T-cell (primary cell): ENCODE measurements at regions not wholly inside any gene's neighbourhood (a gene's known extent, or its start where the extent isn't known, plus 50 kb on each side); places are given as distances from the start of the nearest gene placed in this dataset.
"Not testable (repeated sequence)": the region's sequence is repeated elsewhere in the genome, so short reads cannot be mapped to it uniquely, and the experiment has no call there.

Source experiments
- ATAC-seq, 4 experiments: fragments of 200-7000 bp in 3 of 4; fragments of 150-1000 bp in 1 of 4; cut with Tn5 transposase; replicated peaks in 1 of 4; 1 replicate in 3 of 4; 2 replicates in 1 of 4; pipeline ENCODE4 v1.10.0; 2021; ENCODE audit warnings: moderate library complexity in 3 of 4, mild to moderate bottlenecking in 2 of 4, moderate number of reproducible peaks in 1 of 4
- CTCF ChIA-PET, 2 donors: fragments of 300-600 bp; sonication (Branson Sonifier 250); formaldehyde crosslinking; loops; one replicate each; lab custom pipeline; 2022; ENCODE audit warnings: antibody characterized with exemption in 2 of 2; lab: Charles Lee
- POLR2A ChIA-PET, 2 donors: fragments of 300-600 bp; sonication (Branson Sonifier 250); formaldehyde crosslinking; loops; one replicate each; lab custom pipeline; 2022; ENCODE audit warnings: antibody characterized with exemption in 2 of 2; lab: Charles Lee
- DNase-seq, 35 experiments: peaks; one replicate each; pipeline versions ENCODE4 v3.0.0 to v3.0.0-alpha.2; 2013 to 2023
- H3K27ac ChIP-seq: one replicate; pipeline ENCODE4 v1.5.1; 2013; ENCODE audit warnings: low read length
- H3K27me3 ChIP-seq, 2 experiments: replicated peaks in 1 of 2; 1 replicate in 1 of 2; 2 replicates in 1 of 2; pipeline versions ENCODE4 v1.6.1 to v1.7.0; 2013; ENCODE audit warnings: low read length in 1 of 2, mixed read lengths in 1 of 2; ENCODE audit not compliant: control insufficient read depth in 2 of 2, insufficient read depth in 2 of 2; ENCODE audit errors: extremely low read depth in 1 of 2
- H3K36me3 ChIP-seq, 2 donors: 1 replicate in 1 of 2; 2 replicates in 1 of 2; pipeline versions ENCODE4 v1.6.1 to v1.7.0; 2013; ENCODE audit warnings: low read length in 1 of 2; ENCODE audit not compliant: control insufficient read depth in 2 of 2, insufficient read depth in 1 of 2; ENCODE audit errors: extremely low read depth in 1 of 2
- H3K4me1 ChIP-seq, 2 experiments: 1 replicate in 1 of 2; 2 replicates in 1 of 2; pipeline versions ENCODE4 v1.6.1 to v1.7.0; 2013; ENCODE audit warnings: low read length in 2 of 2, mixed read lengths in 1 of 2; ENCODE audit not compliant: insufficient read depth in 2 of 2, control insufficient read depth in 1 of 2; ENCODE audit errors: extremely low read depth in 1 of 2
- H3K4me3 ChIP-seq, 2 donors: 1 replicate in 1 of 2; 2 replicates in 1 of 2; pipeline versions ENCODE4 v1.5.1 to v1.7.0; 2013; ENCODE audit warnings: mild to moderate bottlenecking in 2 of 2, low read length in 1 of 2, moderate library complexity in 1 of 2; ENCODE audit not compliant: control insufficient read depth in 1 of 2; ENCODE audit errors: extremely low read depth in 1 of 2
- H3K9me3 ChIP-seq: 2 replicates; pipeline ENCODE4 v1.7.0; 2013
- H3K27ac Mint-ChIP-seq, 2 donors: one replicate each; pipeline ENCODE4 v1.8.0; 2020 to 2021; ENCODE audit warnings: mild to moderate bottlenecking in 2 of 2, mixed read lengths in 2 of 2
- H3K27me3 Mint-ChIP-seq, 2 donors: one replicate each; pipeline ENCODE4 v1.8.0; 2021 to 2022; ENCODE audit warnings: mixed read lengths in 2 of 2
- H3K36me3 Mint-ChIP-seq: one replicate; pipeline ENCODE4 v1.8.0; 2021; ENCODE audit warnings: mixed read lengths
- H3K4me1 Mint-ChIP-seq, 3 donors: one replicate each; pipeline ENCODE4 v1.8.0; 2020 to 2022; ENCODE audit warnings: mixed read lengths in 3 of 3, mild to moderate bottlenecking in 1 of 3
- H3K4me3 Mint-ChIP-seq, 3 donors: one replicate each; pipeline ENCODE4 v1.8.0; 2020 to 2022; ENCODE audit warnings: mild to moderate bottlenecking in 3 of 3, mixed read lengths in 3 of 3, moderate library complexity in 3 of 3
- H3K9me3 Mint-ChIP-seq, 3 donors: one replicate each; pipeline ENCODE4 v1.8.0; 2020 to 2022; ENCODE audit warnings: mixed read lengths in 3 of 3
- WGBS: methylation state at CpG from one replicate; pipeline ENCODE4 v1.1.5; 2013; ENCODE audit warnings: missing lambda C conversion rate; ENCODE audit not compliant: insufficient coverage; 5-methylcytosine and 5-hydroxymethylcytosine counted together

DNA sequence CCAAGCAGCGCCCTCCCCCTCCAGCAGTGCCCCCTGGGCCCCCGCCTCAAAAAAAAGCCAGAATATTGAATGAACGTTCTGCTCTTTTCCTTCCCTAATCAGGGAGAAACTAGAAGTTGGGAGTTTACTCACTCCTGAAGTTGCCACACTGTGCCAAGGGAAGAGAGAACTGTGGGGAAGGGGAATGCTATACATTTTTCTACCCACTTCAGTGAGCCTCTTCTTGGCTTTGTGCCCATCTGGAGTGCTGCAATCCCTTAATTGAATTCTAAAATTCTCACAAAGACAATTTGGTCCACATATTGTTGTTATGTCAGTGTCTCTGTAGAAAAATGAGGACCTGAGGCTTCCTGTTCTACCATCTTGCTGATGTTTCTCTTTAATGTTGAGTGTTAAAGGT is 443.7 kb downstream of the DIRAS2 start:
- no peak overlapping the region for H3K4me3 Mint-ChIP-seq
- H3K27ac Mint-ChIP-seq, result no peak overlapping the region
- ChIA-PET POLR2A (no interaction called here), CTCF (no interaction called here)
- no CpG with 5 or more reads among the region's 3 CpGs for WGBS
- Histone ChIP-seq H3K4me3 (no peak overlapping the region), H3K27ac (no peak overlapping the region), H3K9me3 (no peaks in the 10 kb centered on the region), H3K4me1 (no peaks in the 10 kb centered on the region), H3K27me3 (peaks cover 0 to 6% of the 10 kb centered on the region in 2 experiments), H3K36me3 (no peaks in the 10 kb centered on the region)
- H3K9me3 Mint-ChIP-seq, result peaks cover 6 to 14% (median 11%) of the 10 kb centered on the region in 3 donors
- peaks cover 2 to 5% of the 10 kb centered on the region in 2 donors for H3K27me3 Mint-ChIP-seq
- H3K36me3 Mint-ChIP-seq, result peaks cover 4% of the 10 kb centered on the region
- ATAC-seq, result no peak
- H3K4me1 Mint-ChIP-seq, result no peaks in the 10 kb centered on the region
- DNase-seq, result no peak

DNA sequence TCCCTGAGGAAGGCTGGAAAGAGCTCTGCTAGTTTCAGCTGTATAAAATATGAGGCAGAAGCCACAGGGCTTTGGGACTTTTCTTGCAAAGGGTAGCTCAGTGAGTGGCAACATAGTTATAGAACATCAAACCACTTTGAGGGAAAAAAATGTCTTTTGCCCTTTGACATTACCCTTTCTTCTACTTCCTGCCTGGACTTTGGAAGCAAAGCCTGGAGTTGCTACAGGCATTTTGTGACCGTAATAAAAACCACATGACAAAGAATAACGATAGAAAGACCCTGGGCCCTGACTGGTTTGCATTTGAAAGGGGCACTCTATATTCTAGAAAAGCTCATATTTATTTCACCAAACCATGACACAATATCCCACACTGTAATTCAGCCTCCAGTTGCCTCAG is 440.9 kb downstream of the DIRAS2 start:
- ChIA-PET CTCF (no interaction called here), POLR2A (no interaction called here)
- H3K4me3 ChIP-seq, result no peak overlapping the region
- no peaks in the 10 kb centered on the region for H3K36me3 ChIP-seq
- H3K9me3 ChIP-seq, result no peaks in the 10 kb centered on the region
- Mint-ChIP-seq H3K27ac (no peak overlapping the region), H3K4me1 (no peaks in the 10 kb centered on the region), H3K4me3 (no peak overlapping the region), H3K9me3 (peaks cover 4 to 8% (median 6%) of the 10 kb centered on the region in 3 donors), H3K27me3 (peaks cover 2 to 10% of the 10 kb centered on the region in 2 donors), H3K36me3 (no peaks in the 10 kb centered on the region)
- 62% methylated on average over 2 of the region's 2 CpGs for WGBS
- H3K27ac ChIP-seq, result no peak overlapping the region
- ATAC-seq (no peak), DNase-seq (no peak)
- H3K4me1 ChIP-seq, result no peaks in the 10 kb centered on the region
- H3K27me3 ChIP-seq, result peaks cover 0 to 6% of the 10 kb centered on the region in 2 experiments

DNA sequence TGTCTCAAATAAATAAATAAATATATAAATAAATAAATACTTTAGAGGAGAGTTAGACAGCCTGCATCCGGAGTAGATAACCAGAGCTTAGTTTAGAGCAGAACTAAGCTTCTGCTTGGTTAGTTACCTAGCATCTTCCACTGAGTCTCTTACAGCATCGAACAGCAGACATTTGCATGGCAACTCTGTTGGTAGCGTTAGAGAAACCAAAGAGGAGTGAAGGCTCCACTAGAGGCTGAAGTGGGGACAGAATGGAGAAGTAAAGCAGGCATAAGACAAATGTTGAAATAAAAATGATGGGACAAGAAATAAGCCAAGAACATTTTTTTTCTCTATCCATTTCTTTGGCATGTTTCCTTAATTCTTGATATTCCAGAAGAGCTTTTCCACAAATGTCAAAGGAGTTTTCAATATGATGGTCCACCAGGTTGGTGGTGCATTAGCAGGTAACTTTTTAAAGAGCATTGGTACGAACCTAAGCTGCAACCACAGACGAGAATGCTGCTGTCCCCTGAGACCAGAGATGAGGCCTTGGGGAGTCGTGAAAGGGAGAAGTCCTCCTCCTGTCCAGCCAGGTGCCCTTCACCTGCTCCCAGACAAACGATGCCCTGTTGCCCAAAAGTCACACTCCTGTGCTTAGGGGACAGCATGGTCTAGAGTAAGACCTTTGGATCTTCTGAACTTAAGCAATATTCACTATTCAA is 438.3 kb downstream of the DIRAS2 start:
- Mint-ChIP-seq H3K4me3 (no peak overlapping the region), H3K9me3 (no peaks in the 10 kb centered on the region), H3K27ac (no peak overlapping the region), H3K27me3 (peaks cover 2 to 10% of the 10 kb centered on the region in 2 donors), H3K36me3 (no peaks in the 10 kb centered on the region), H3K4me1 (no peaks in the 10 kb centered on the region)
- Histone ChIP-seq H3K4me1 (no peaks in the 10 kb centered on the region), H3K27me3 (peaks cover 0 to 6% of the 10 kb centered on the region in 2 experiments), H3K36me3 (no peaks in the 10 kb centered on the region), H3K4me3 (no peak overlapping the region), H3K27ac (no peak overlapping the region), H3K9me3 (no peaks in the 10 kb centered on the region)
- ATAC-seq, result no peak
- ChIA-PET POLR2A (no interaction called here), CTCF (no interaction called here)
- DNase-seq, result no peak
- WGBS, result 100% methylated on average over 2 of the region's 7 CpGs

DNA sequence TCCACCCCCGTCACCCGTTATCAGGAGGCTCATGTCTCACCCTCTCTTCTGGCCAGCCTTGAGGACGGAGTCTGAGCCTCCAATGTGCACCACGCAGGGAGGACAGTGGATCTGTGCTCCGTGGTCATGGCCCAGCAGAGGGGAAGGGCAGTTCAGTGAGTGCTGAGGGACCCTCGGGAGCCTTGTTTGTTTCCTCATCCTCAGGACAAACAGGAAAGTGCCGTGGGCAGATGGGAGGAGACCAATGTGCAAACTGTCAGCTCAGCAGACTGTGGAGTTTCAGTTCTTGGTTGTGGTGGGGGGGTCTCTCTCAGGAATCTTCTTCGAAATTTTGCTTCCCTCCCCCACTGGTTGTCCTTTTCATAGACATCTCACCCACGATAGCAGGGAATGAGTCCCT is 429.6 kb downstream of the DIRAS2 start:
- H3K27ac ChIP-seq, H3K36me3 Mint-ChIP-seq, H3K9me3 ChIP-seq, H3K4me3 ChIP-seq, H3K4me3 Mint-ChIP-seq, DNase-seq, CTCF ChIA-PET, H3K36me3 ChIP-seq, H3K9me3 Mint-ChIP-seq, H3K27ac Mint-ChIP-seq, H3K27me3 ChIP-seq, H3K4me1 Mint-ChIP-seq, POLR2A ChIA-PET, H3K4me1 ChIP-seq, ATAC-seq: not testable (repeated sequence)
- no CpG with 5 or more reads among the region's 9 CpGs for WGBS
- peaks cover 15 to 18% of the 10 kb centered on the region in 2 donors for H3K27me3 Mint-ChIP-seq

DNA sequence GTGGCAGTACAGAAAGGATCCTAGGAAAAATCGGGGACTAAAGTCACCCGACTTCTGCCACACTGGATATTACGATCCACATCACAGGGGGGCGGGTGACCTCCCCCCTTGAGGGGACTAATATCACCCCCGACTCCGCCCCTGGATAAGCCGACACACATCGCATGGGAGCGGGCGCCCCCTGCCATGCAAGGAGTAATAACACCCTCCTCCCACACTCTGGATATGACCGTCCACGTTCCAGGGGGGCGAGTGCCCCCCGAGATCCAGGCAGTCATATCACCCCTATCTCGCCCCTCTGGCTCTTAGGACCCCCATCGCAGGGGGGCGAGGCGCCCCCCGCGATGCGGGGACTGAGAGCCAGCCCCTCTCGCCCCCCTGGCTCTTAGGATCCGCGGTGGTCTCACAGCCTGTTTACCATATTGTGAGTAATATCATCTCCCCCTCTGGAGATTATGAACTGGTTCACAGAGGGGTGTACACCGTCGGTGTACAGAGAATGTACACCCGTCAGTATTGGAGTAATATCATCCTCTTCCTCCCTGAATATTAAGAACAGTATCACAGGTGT is 423.0 kb downstream of the DIRAS2 start:
- peaks cover 0 to 5% of the 10 kb centered on the region in 2 experiments for H3K27me3 ChIP-seq
- H3K4me1 ChIP-seq, result no peaks in the 10 kb centered on the region
- H3K27me3 Mint-ChIP-seq, result peaks cover 17 to 23% of the 10 kb centered on the region in 2 donors
- H3K9me3 ChIP-seq, result no peaks in the 10 kb centered on the region
- H3K9me3 Mint-ChIP-seq, result no peaks in the 10 kb centered on the region
- no peak overlapping the region for H3K27ac ChIP-seq
- H3K36me3 Mint-ChIP-seq, result no peaks in the 10 kb centered on the region
- H3K4me1 Mint-ChIP-seq, result peaks cover 0 to 4% (median 3%) of the 10 kb centered on the region in 3 donors
- no peak overlapping the region for H3K4me3 ChIP-seq
- CTCF ChIA-PET, result interaction anchor here in 1 of 2 donors (0.8 kb wide), 1 partner anchor 76 kb away, joined by 4 read pairs; no protein-coding TSS in a partner anchor
- 42% methylated on average over 15 of the region's 27 CpGs for WGBS
- peak in 23 of 35 experiments; percentile 5 to 44 (median 14) for DNase-seq
- H3K4me3 Mint-ChIP-seq, result no peak overlapping the region
- peak; percentile 45 to 54 (median 52) for ATAC-seq
- H3K36me3 ChIP-seq, result no peaks in the 10 kb centered on the region
- no peak overlapping the region for H3K27ac Mint-ChIP-seq
- POLR2A ChIA-PET, result no interaction called here

DNA sequence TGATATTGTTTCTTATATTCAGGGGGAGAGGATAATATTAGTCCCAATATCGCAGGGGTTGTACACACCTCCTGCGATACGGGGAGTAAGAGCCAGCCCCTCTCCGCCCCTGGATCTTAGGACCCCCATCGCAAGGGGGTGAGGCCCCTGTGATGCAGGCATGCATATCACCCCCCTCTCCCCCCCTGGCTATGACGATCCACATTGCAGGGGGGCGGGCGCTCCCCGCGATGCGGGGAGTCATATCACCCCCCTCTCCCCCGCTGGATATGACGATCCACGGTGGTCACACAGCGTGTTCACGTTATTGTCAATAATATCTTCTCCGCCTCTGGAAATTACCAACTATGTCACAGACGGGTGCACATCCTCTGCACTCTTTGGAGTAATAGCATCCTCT is 420.7 kb downstream of the DIRAS2 start:
- POLR2A ChIA-PET, ATAC-seq: not testable (repeated sequence)
- WGBS, result no CpG with 5 or more reads among the region's 18 CpGs

More for the DNA sequence above, 420.7 kb downstream of the DIRAS2 start:
- DNase-seq, H3K27ac ChIP-seq, H3K27me3 ChIP-seq, H3K27ac Mint-ChIP-seq, H3K36me3 ChIP-seq, H3K9me3 Mint-ChIP-seq, H3K4me1 Mint-ChIP-seq, CTCF ChIA-PET, H3K36me3 Mint-ChIP-seq, H3K4me3 ChIP-seq, H3K9me3 ChIP-seq, H3K4me1 ChIP-seq, H3K4me3 Mint-ChIP-seq: not testable (repeated sequence)
- H3K27me3 Mint-ChIP-seq, result peaks cover 17 to 23% of the 10 kb centered on the region in 2 donors
